HG03571 (cell line): ENCODE measurements at regions not wholly inside any gene's neighbourhood (a gene's known extent, or its start where the extent isn't known, plus 50 kb on each side); places are given as distances from the start of the nearest gene placed in this dataset.

Experiments used
- ATAC-seq: cut with Tn5 transposase; IDR thresholded peaks from one replicate; pipeline ENCODE4 v1.9.1; 2021; ENCODE audit not compliant: unreplicated experiment

GRCh38 chr5:174852143-174852542 is 127.8 kb downstream of the MSX2 start:
- ATAC-seq: no peak

DNA sequence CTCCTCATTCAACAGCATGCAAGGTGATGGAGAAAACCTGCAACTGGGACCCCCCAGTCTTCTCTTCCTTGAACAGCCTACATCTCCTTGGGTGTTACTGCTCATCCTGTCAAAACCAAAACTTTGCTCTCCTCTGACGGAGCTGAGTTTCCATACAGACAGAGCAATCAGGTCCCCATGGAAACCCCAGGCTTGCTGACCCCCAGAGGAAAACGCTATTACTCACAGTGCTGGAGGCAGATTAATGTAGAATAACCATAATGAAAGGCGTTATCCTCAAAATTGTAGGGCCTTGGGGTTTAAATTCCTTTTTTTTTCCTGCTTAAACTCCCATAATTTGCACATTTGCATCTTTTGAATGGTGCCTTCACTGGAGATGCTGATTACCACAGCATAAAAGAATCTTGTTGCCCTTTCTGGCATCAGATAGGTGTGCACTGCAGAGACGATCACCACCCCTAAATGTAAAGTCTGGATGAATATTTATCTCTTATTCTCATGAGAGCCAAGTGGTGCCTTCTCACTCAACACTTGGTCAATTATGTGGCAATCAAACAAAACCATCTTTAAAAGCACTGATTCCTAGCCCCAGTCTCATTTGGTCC is 126.3 kb downstream of the MSX2 start:
- no peak for ATAC-seq

- no peak for ATAC-seq
Measured at GRCh38 chr5:174849426-174849825, 125.0 kb downstream of the MSX2 start.

DNA sequence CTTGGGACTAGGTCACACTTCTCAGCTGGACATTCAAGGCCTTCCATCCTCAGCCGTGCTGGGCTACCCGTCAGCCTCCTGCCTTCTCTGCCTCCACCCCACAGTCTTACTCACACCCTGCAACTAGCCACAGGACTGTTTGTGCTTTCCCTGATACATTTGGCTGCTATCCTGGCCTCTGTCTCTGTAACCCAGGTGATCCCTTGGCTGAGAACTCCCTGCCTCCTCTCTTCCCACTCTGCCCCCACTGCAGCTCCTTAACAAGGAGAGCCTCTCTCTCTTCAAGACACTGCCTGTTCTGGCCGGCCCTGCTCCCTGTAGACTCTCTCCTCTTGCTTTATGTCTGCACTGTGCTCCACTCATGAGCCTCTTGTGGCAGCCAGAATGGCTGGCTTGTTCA is 120.6 kb downstream of the MSX2 start:
- ATAC-seq: no peak

DNA sequence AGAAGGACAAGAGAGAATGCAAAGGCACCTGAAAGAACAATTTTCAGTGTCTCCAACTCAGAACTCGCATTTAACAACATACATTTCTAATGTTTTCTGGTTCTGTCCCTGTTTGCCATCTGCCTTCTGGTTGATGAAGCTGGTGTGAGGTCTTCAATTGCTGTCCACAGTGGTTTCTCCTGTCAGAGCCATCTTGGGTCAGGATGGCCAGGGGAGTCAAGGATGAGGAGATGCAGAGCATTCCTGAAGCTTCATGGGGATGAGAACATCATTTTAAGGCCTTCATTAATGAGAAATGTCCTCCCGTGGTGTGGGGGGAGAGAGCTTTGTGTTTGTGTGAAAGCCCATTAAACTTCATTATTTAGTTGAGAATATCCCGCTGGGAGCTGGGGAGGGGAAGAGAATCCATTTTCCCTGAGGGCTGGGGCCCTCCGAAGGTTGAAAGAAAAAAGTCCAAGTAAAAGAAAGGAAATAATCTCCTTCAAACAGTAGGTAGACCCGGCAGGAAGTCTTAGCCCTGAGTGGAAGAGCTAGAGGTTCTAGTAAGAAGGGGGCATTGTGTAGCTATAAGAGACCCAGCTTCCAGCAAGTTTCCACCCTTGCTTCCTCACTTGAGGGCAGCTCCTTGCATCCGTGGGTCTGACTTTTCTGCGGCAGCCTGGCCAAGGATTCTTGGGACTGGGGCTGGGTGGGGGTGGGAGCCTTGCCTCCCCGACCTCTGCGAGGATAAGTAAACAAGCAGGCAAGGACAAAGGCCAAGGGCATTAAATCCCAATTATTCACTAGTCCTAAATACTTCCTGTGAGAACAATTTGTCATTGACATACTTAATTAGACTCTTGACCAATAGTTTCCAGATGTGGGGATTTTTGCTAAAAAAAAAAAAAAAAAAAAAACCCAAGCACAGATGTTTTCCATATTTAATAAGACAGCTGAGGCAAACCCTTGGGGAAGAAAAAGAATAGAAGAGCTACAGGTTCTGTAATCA is 119.2 kb downstream of the MSX2 start:
- ATAC-seq: no peak

DNA sequence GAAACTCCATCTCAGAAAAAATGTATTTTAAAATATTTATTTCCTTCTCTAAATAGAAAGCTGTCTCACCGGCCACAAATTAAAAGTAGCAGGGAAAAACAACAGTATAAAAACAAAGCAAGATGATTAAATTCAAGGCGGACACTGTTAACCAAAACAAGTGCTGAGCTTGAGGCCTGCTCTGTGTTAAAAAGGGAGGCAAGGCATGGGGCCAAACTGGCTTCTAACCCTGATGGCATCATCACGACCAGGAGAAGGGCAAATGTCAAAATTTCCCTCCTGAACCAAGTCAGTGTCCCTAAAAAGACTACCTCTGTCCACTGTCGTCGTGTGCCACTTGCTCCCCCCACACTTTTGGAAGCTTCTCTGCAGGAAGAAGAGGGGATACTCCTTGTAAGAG is 116.1 kb downstream of the MSX2 start:
- ATAC-seq: no peak

GRCh38 chr5:174839196-174839595 is 114.8 kb downstream of the MSX2 start:
- ATAC-seq: no peak

GRCh38 chr5:174837919-174838902 is 113.8 kb downstream of the MSX2 start:
- ATAC-seq: no peak

GRCh38 chr5:174834081-174834480 is 109.7 kb downstream of the MSX2 start:
- no peak for ATAC-seq

DNA sequence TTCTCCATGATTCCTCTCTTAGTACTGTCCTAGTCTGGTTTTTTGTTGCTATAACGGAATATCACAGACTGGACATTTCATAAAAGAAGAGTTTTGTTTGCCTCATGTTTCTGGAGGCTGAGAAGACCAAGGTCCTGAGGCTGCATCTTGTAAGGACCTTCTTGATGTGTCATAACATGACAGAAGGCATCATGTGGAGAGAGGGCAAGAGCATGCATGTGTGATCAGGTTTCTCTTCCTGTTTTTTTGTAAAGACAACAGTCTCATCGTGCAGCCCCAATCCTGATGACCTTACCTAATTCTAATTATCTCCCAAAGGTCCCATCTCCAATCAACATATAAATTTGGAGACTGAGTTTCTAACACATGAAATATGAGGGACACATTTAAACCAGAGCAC is 108.4 kb downstream of the MSX2 start:
- ATAC-seq: no peak

- ATAC-seq: no peak
Measured at GRCh38 chr5:174832025-174832424, 107.6 kb downstream of the MSX2 start.

DNA sequence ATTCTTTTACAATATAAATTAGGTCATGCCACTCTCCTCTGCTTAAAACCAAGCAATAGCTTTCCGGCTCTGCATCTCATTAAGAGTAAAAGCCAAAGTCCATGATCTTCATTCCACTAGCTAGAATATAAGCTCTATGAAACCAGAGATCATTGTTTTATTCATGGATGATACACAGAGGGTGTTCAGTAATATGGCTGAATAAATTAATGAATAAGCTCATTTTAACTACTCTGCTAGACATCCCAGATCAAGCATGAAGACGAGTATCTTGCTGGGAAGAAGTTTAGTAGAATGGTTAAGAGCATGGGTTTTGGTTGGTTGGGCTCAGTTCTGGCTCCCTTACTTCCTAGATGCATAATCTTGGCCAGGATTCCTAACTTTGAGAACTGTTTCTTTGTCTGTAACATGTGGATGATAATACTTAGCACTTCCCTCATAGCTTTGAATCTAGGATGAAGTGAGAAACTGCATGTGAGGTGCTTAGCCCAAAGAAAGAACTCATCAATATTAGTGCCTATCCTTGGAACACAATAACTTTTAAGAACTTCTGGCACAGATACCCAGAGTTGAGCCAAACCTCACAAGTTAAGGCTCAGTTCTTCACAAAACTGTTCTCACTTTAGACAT is 106.8 kb downstream of the MSX2 start:
- no peak for ATAC-seq

DNA sequence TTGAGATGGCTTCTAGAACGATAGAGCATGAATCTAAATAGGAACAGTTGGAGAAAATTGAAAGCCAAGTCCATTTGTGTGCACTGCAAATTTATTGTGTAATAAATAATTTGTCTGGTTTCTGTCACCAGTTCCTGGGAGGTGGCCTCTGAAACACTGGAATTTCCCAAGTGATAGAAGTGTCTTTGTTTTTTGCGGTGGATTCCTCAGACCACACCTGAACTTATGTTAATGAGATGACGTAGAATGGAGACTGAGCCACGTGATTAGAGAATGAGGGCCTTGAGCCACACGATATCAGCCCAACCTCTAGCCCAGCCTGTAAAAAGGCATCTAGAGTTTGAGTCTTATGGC is 105.1 kb downstream of the MSX2 start:
- ATAC-seq: no peak

DNA sequence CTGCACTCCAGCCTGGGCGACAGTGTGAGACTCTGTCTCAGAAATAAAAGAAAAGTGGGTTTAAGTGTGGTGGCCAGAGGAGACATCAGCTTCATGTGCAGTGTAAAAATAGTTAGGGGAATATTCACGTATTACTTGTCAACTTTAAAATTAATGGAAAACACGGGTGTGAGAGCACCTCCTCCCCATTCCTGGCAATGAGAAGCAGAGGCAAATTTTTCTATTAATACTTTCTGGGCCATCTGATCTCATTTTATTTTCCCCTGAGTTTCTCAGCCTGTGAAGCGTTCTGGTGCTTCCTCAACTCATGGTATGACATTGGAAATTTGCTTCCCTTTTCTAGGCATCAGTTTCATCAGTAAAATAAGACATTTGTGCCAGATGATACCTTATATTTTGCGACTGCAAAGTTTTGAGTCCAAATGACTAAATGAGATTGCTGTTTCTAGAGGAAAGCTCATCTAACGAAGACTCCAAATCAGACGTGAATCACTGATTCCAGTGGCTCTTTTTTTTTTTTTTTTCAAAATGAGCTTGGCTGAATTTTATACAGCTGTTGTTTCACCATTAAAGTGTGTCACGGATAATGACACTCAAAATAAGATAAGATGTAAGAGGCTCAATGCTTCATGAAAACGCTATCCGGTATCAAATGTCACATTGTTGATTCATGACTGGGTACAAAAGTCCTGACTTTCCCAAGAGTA is 104.6 kb downstream of the MSX2 start:
- ATAC-seq: no peak

DNA sequence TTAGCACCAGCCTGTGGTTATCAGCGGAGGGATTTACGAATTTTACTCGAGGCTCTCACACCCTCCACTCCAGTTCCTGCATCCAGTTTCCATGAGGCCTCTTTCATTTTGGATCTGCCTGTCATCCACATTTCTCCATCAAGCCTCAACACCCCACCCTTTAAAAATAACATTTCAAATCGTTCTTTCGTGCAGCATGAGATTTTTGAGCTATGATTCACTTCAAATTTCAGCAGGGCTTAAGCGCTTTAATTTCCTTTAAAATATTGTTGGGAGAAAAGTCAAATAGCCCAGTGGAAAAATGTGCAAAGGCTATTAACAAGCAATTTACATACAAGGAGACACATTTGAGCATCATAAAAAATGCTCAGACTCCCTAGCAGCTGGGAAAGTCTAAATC is 103.2 kb downstream of the MSX2 start:
- ATAC-seq: no peak

DNA sequence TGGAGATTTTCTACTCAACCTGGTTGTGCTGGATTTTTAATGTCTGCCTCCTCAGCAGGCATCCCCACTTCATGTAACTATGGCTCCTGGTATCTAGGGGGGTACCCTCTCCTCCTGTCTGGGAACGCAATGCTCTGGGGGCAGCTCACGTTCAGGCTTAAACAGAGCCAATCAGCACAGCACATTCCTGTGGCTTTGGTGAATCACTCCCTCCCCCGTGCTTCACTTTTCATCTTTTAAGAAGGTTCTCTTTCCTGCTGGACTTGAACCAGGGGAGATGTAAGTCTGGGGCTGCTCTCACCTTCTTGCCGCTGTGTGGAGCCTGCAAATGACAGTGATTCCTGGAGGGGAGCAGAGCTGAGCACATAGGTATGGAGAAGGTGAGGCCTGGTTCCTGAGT is 101.2 kb downstream of the MSX2 start:
- no peak for ATAC-seq

DNA sequence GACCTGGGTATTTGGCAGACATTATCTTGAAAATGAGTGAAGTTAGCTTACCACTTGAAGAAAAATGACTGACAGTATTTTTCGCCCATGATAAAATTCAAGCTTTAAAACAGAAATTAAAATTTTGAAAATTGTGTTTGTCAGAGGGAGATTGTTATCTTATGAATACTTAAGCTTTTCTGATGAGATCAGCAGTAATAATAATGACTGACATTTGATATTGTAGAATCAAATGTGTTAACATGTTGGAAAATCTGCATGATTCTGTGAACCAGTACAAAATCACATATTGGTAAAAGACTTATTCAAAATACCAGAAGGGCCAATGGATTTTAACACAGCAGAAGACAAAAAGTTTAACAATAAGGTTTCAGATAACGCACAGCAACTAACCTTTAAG is 94.0 kb downstream of the MSX2 start:
- ATAC-seq: no peak

DNA sequence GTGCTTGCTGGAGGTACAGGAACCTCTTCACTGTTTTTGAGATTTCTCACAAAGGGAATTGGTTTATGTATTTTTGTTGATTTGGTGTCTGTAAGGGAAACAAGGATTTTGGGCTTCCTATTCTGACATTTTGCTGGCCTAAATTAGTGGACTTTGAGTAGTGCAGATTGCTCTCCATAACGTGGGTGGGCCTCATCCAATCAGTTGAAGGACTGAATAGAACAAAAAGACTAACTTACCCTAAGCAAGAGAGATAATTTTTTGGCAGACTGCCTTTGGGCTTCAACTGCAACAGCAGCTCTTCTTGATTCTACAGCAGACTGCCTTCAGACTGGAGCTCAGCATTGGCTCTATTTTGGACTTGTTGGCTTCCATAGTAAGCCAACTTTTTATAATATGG is 93.2 kb downstream of the MSX2 start:
- no peak for ATAC-seq

DNA sequence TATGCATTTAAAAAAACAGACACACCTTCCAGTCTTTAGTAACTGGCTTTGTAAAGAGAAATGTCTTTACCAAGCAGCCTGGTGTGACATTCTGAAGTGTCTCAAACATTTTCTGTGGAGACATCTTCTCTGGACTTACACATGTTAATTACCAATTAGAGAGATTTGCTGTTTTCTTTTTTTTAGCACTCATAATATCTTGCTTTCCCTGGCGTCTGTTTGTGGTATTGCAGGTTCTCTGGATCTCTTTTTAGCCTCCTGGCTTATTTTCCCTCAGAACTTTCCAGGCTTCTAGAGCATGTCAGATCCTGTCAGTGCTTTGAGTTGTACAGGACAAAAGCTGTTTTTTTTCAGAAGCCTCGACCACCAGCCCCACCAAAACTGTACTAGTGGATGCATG is 92.5 kb downstream of the MSX2 start:
- no peak for ATAC-seq

- no peak for ATAC-seq
Measured at GRCh38 chr5:174811438-174811837, 87.1 kb downstream of the MSX2 start.
